Smooth muscle cell (in vitro differentiated cells): ENCODE measurements at regions not wholly inside any gene's neighbourhood (a gene's known extent, or its start where the extent isn't known, plus 50 kb on each side); places are given as distances from the start of the nearest gene placed in this dataset.
"Not testable (repeated sequence)": the region's sequence is repeated elsewhere in the genome, so short reads cannot be mapped to it uniquely, and the experiment has no call there.

Experiments used
- DNase-seq: peaks from one replicate; lab custom pipeline; 2025; ENCODE audit not compliant: unreplicated experiment; lab: John Stamatoyannopoulos, UW
- H2AFZ ChIP-seq: fragments of 200-600 bp; sonication (generic); 2 replicates; pipeline ENCODE4 v1.6.0; 2016; ENCODE audit warnings: antibody characterized with exemption, low read depth, mild to moderate bottlenecking
- H3F3A ChIP-seq: fragments of 200-600 bp; sonication (generic); 2 replicates; pipeline ENCODE4 v1.6.0; 2017; ENCODE audit warnings: antibody characterized with exemption, low read depth
- H3K27ac ChIP-seq: fragments of 200-600 bp; sonication (generic); 2 replicates; pipeline ENCODE4 v1.5.1; 2016; ENCODE audit warnings: low read depth, mild to moderate bottlenecking
- H3K27me3 ChIP-seq: fragments of 200-600 bp; sonication (generic); 2 replicates; pipeline ENCODE4 v1.6.1; 2016; ENCODE audit warnings: low read depth, mild to moderate bottlenecking
- H3K36me3 ChIP-seq: fragments of 200-600 bp; sonication (generic); 2 replicates; pipeline ENCODE4 v1.5.1; 2016; ENCODE audit warnings: low read depth
- H3K4me1 ChIP-seq: fragments of 200-600 bp; sonication (generic); 2 replicates; pipeline ENCODE4 v1.5.1; 2016; ENCODE audit warnings: low read depth
- H3K4me2 ChIP-seq: fragments of 200-600 bp; sonication (generic); 2 replicates; pipeline ENCODE4 v1.6.0; 2016; ENCODE audit warnings: mild to moderate bottlenecking
- H3K4me3 ChIP-seq: fragments of 200-600 bp; sonication (generic); 2 replicates; pipeline ENCODE4 v1.5.1; 2016; ENCODE audit warnings: mild to moderate bottlenecking
- H3K79me2 ChIP-seq: fragments of 200-600 bp; sonication (generic); 2 replicates; pipeline ENCODE4 v1.6.0; 2016; ENCODE audit warnings: low read depth, mild to moderate bottlenecking
- H3K9ac ChIP-seq: fragments of 200-600 bp; sonication (generic); 2 replicates; pipeline ENCODE4 v1.6.0; 2016; ENCODE audit warnings: low read depth
- H3K9me3 ChIP-seq: fragments of 200-600 bp; sonication (generic); replicated peaks from 2 replicates; pipeline ENCODE4 v1.5.1; 2016; ENCODE audit warnings: low read depth
- H4K20me1 ChIP-seq: fragments of 200-600 bp; sonication (generic); 2 replicates; pipeline ENCODE4 v1.6.0; 2016; ENCODE audit warnings: low read depth
- WGBS: methylation state at CpG from one replicate; pipeline ENCODE4 v1.1.7; 2016; ENCODE audit warnings: low lambda C conversion rate; 5-methylcytosine and 5-hydroxymethylcytosine counted together
- TF ChIP-seq, protein P1 (sequence below): fragments of 200-600 bp; sonication (generic); IDR thresholded peaks from 2 replicates; pipeline ENCODE4 v1.5.1; 2017; ENCODE audit warnings: borderline replicate concordance, mild to moderate bottlenecking, antibody characterized with exemption; ENCODE audit not compliant: insufficient read depth, poor library complexity, severe bottlenecking

DNA sequence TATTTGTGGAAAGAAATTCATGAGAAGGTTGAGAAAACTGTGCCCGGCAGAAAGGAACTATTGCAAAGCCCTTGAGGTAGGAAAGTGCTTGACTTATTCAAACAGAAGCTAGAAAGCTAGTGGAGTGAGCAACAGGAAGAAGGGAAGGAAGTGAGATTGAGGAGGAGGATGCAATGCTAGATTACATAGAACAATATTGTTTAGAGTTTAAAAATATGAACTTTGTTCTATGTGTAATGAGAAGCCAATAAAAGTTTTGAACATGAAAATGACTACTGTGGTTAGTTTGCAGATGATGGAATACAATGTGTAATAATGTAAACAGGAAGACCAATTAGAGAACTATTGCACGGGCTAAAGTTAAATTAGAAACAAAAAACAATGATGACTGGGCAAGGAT lies 853.1 kb downstream of the TTLL7 start:
- H3K4me2 ChIP-seq, H3F3A ChIP-seq, H3K27ac ChIP-seq, H3K9me3 ChIP-seq, H3K36me3 ChIP-seq, H3K9ac ChIP-seq, H3K4me3 ChIP-seq, DNase-seq, H4K20me1 ChIP-seq, H3K4me1 ChIP-seq, H2AFZ ChIP-seq, H3K27me3 ChIP-seq, H3K79me2 ChIP-seq: not testable (repeated sequence)
- WGBS: 93% methylated on average over 2 of the region's 2 CpGs

DNA sequence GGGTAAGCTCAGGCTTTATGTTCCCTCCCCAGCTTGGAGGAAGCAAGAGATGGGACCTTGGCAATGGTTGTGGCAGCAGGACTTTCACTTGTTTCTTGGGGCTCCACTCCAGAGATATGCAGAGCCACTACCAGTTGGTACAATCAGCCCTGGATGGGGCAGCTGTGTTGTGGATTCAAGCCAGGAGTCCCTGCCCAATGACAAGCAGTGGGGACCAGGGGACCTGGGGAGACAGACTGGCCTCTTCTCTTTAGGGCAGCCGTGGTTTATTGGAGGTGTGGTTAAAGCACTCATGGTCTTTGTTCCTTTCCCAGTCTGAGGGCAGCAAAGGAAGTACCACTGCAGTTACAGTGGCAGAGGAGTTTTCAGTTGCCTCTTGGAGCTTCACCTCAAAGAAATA lies 856.1 kb downstream of the TTLL7 start:
- 57% methylated on average over 1 of the region's 1 CpG for whole genome bisulfite sequencing
- not testable (repeated sequence) for DNase-seq, H2AFZ ChIP-seq, H3K9ac ChIP-seq, H3K79me2 ChIP-seq, H3K4me1 ChIP-seq, H3K36me3 ChIP-seq, H3K27me3 ChIP-seq, H4K20me1 ChIP-seq, H3K9me3 ChIP-seq, H3K4me2 ChIP-seq, H3F3A ChIP-seq, H3K27ac ChIP-seq, H3K4me3 ChIP-seq

DNA sequence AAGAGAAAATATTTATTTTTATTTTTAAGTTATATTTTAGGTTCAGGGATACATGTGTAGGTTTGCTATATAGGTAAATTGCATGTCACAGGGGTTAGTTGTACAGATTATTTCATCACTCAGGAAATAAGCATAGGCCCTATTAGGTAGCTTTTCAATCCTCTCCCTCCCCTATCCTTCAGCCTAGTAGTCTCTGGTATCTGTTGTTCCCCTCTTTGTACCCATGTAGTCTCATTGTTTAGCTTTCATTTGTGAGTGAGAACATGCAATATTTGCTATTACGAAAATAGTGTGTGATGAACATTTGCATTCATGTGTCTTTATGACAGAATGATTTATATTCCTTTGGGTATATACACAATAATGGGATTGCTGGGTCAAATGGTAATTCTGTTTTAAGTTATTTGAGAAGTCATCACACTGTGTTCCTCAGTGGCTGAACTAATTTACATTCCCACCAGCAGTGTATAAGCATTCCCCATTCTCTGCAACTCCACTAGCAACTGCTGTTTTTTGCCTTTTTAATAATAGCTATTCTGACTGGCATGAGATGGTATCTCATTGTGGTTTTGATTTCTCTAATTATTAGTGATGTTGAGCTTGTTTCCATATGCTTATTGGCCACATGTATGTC lies 863.3 kb downstream of the TTLL7 start:
- not testable (repeated sequence) for H3K4me3 ChIP-seq, H3K27me3 ChIP-seq, H3F3A ChIP-seq, H3K9me3 ChIP-seq, H4K20me1 ChIP-seq, H2AFZ ChIP-seq, H3K9ac ChIP-seq, H3K79me2 ChIP-seq, H3K4me2 ChIP-seq, H3K4me1 ChIP-seq, H3K36me3 ChIP-seq, DNase-seq, H3K27ac ChIP-seq
- 67% methylated on average over 1 of the region's 1 CpG for WGBS

DNA sequence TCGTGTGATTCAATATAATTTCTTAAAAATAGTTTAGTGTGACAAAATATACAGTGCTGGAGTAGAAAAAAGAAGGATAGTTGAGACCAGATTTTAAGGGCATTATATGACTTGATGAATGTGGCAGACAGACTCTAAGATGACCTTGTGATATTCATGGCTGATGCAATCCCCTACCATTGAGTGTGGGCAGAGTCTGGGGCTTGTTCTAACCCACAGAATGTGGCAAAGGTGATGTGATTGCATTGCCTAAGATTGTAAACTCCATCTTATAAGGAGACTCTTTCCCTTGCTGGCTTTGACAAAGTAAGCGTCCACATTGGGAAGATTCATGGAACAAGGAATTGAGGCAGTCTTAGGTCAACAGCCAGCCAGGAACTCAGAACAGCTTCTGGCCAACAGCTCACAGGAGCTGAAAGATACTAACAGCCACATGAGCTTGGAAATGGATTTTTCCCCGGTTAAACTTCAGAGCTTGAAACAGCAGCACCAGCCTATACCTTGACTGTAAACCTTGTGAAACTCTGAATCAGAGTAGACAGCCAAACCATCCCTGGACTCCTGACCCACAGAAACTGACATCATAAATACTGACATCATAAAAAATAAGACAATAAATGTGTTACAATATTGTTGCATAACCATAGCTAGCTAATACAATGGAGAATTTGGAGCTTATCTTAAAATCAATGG lies 864.5 kb downstream of the TTLL7 start:
- H3K79me2 ChIP-seq, H3F3A ChIP-seq, H2AFZ ChIP-seq, H3K4me2 ChIP-seq, H4K20me1 ChIP-seq, DNase-seq, H3K9me3 ChIP-seq, H3K36me3 ChIP-seq, H3K27me3 ChIP-seq, H3K4me3 ChIP-seq, H3K4me1 ChIP-seq, H3K9ac ChIP-seq: not testable (repeated sequence)
- 82% methylated on average over 2 of the region's 3 CpGs for WGBS
- H3K27ac ChIP-seq: peak overlapping the region; percentile 49

DNA sequence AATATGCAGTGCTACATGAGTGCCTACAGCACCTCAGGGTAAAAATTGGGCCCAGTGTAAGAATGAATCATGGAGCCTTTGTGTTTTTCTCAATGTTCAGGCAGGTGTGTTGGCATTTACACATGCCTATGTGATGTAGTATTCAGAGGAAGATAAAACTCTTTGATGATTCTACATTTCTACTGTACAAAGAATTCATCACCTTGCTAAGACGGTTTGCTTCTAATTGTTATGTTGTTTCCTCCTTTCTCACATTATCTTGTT lies 867.3 kb downstream of the TTLL7 start:
- no peaks in the 10 kb centered on the region for H3K4me1 ChIP-seq
- H2AFZ ChIP-seq: no peak overlapping the region
- H3K79me2 ChIP-seq: no peaks in the 10 kb centered on the region
- H3K36me3 ChIP-seq: no peaks in the 10 kb centered on the region
- TF ChIP-seq, protein P1, sequence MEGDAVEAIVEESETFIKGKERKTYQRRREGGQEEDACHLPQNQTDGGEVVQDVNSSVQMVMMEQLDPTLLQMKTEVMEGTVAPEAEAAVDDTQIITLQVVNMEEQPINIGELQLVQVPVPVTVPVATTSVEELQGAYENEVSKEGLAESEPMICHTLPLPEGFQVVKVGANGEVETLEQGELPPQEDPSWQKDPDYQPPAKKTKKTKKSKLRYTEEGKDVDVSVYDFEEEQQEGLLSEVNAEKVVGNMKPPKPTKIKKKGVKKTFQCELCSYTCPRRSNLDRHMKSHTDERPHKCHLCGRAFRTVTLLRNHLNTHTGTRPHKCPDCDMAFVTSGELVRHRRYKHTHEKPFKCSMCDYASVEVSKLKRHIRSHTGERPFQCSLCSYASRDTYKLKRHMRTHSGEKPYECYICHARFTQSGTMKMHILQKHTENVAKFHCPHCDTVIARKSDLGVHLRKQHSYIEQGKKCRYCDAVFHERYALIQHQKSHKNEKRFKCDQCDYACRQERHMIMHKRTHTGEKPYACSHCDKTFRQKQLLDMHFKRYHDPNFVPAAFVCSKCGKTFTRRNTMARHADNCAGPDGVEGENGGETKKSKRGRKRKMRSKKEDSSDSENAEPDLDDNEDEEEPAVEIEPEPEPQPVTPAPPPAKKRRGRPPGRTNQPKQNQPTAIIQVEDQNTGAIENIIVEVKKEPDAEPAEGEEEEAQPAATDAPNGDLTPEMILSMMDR: no peak
- no peak for DNase-seq
- no peaks in the 10 kb centered on the region for H3F3A ChIP-seq
- no peaks in the 10 kb centered on the region for H3K9me3 ChIP-seq
- H3K4me3 ChIP-seq: no peak overlapping the region
- peak overlapping the region; percentile 2 for H3K27ac ChIP-seq
- H3K9ac ChIP-seq: no peak overlapping the region
- H4K20me1 ChIP-seq: no peaks in the 10 kb centered on the region
- H3K27me3 ChIP-seq: no peaks in the 10 kb centered on the region
- no peak overlapping the region for H3K4me2 ChIP-seq
- WGBS: 83% methylated on average over 1 of the region's 1 CpG
